Hematopoietic multipotent progenitor cell treated with erythropoietin and hydrocortisone succinate and interleukin-3 and kit ligand, for 4 days (in vitro differentiated cells): ENCODE measurements at regions not wholly inside any gene's neighbourhood (a gene's known extent, or its start where the extent isn't known, plus 50 kb on each side); places are given as distances from the start of the nearest gene placed in this dataset.

Experiments
- DNase-seq: peaks from one replicate; pipeline ENCODE4 v3.0.0-alpha.2; 2015

GRCh38 chr5:167773668-167774301 lies 517.7 kb upstream of the WWC1 start:
- no peak for DNase-seq

GRCh38 chr5:167777746-167778145 lies 513.7 kb upstream of the WWC1 start:
- no peak for DNase-seq

GRCh38 chr5:167778228-167778627 lies 513.2 kb upstream of the WWC1 start:
- no peak for DNase-seq

- DNase-seq = no peak
Observed at GRCh38 chr5:167779644-167780043, 511.8 kb upstream of the WWC1 start.

- DNase-seq = no peak
Observed at GRCh38 chr5:167780177-167780576, 511.3 kb upstream of the WWC1 start.

GRCh38 chr5:167783145-167783817 lies 508.2 kb upstream of the WWC1 start:
- no peak for DNase-seq

GRCh38 chr5:167785106-167785505 lies 506.3 kb upstream of the WWC1 start:
- peak; percentile 5 for DNase-seq

- DNase-seq = no peak
Observed at GRCh38 chr5:167785901-167786300, 505.5 kb upstream of the WWC1 start.

- no peak for DNase-seq
Observed at GRCh38 chr5:167786871-167787578, 504.4 kb upstream of the WWC1 start.

GRCh38 chr5:167790045-167790444 lies 501.4 kb upstream of the WWC1 start:
- no peak for DNase-seq

- DNase-seq = no peak
Observed at GRCh38 chr5:167790462-167791260, 500.8 kb upstream of the WWC1 start.

- DNase-seq = no peak
Observed at GRCh38 chr5:167792514-167792913, 498.9 kb upstream of the WWC1 start.

GRCh38 chr5:167793700-167794099 lies 497.7 kb upstream of the WWC1 start:
- no peak for DNase-seq

GRCh38 chr5:167794121-167794520 lies 497.3 kb upstream of the WWC1 start:
- DNase-seq = no peak

- DNase-seq = no peak
Observed at GRCh38 chr5:167796672-167797071, 494.8 kb upstream of the WWC1 start.

GRCh38 chr5:167797933-167798332 lies 493.5 kb upstream of the WWC1 start:
- DNase-seq = no peak

- DNase-seq = no peak
Observed at GRCh38 chr5:167798448-167798847, 493.0 kb upstream of the WWC1 start.

- DNase-seq = no peak
Observed at GRCh38 chr5:167800427-167800826, 491.0 kb upstream of the WWC1 start.

- DNase-seq = no peak
Observed at GRCh38 chr5:167801999-167802398, 489.4 kb upstream of the WWC1 start.

- no peak for DNase-seq
Observed at GRCh38 chr5:167802755-167803431, 488.6 kb upstream of the WWC1 start.

- no peak for DNase-seq
Observed at GRCh38 chr5:167804512-167805220, 486.8 kb upstream of the WWC1 start.

GRCh38 chr5:167810573-167810972 lies 480.9 kb upstream of the WWC1 start:
- DNase-seq = no peak
